PC-3 (cell line): ENCODE measurements at regions not wholly inside any gene's neighbourhood (a gene's known extent, or its start where the extent isn't known, plus 50 kb on each side); places are given as distances from the start of the nearest gene placed in this dataset.

Source experiments
- CTCF ChIP-seq: fragments of 300-600 bp; sonication (generic); conservative IDR thresholded peaks from 2 replicates; pipeline ENCODE4 v1.5.1; 2017; ENCODE audit warnings: antibody characterized with exemption, low read depth, mild to moderate bottlenecking, low read length
- EZH2 ChIP-seq: fragments of 300-600 bp; sonication (generic); IDR thresholded peaks from one replicate; pipeline ENCODE4 v1.6.1; 2017; ENCODE audit warnings: antibody characterized with exemption, mild to moderate bottlenecking, low read length; ENCODE audit not compliant: unreplicated experiment
- EZH2phosphoT487 ChIP-seq: fragments of 300-600 bp; sonication (generic); IDR thresholded peaks from 2 replicates; pipeline ENCODE4 v1.6.1; 2018; ENCODE audit warnings: mild to moderate bottlenecking, antibody characterized with exemption, low read length, borderline replicate concordance

GRCh38 chr13:86830046-86830445 lies 841.1 kb upstream of the SLITRK5 start:
- TF ChIP-seq CTCF, result no peak
- no peak for TF ChIP-seq EZH2
- no peak for TF ChIP-seq EZH2phosphoT487
